NOMO-1 treated with DMSO at 0.1 percent for 48 hours (cell line): ENCODE measurements at regions not wholly inside any gene's neighbourhood (a gene's known extent, or its start where the extent isn't known, plus 50 kb on each side); places are given as distances from the start of the nearest gene placed in this dataset.
A peak's percentile ranks its signal among the peaks of the same experiment; 100 is the strongest.
"Not testable (repeated sequence)": the region's sequence is repeated elsewhere in the genome, so short reads cannot be mapped to it uniquely, and the experiment has no call there.

ENCODE experiments used
- DNase-seq: peaks from one replicate; lab custom pipeline; 2025; ENCODE audit not compliant: unreplicated experiment; lab: John Stamatoyannopoulos, UW

GRCh38 chr21:28216976-28217523 is 775.6 kb downstream of the LTN1 start:
- DNase-seq: no peak

- no peak for DNase-seq
Measured at GRCh38 chr21:28215214-28215954, 777.3 kb downstream of the LTN1 start.

GRCh38 chr21:28214786-28215185 is 777.9 kb downstream of the LTN1 start:
- DNase-seq: no peak

GRCh38 chr21:28213261-28213660 is 779.4 kb downstream of the LTN1 start:
- no peak for DNase-seq

GRCh38 chr21:28212061-28212460 is 780.6 kb downstream of the LTN1 start:
- DNase-seq: no peak

- DNase-seq: peak; percentile 20
Measured at GRCh38 chr21:28207436-28208173, 785.1 kb downstream of the LTN1 start.

GRCh38 chr21:28200726-28201125 is 792.0 kb downstream of the LTN1 start:
- no peak for DNase-seq

- DNase-seq: no peak
Measured at GRCh38 chr21:28196981-28197380, 795.7 kb downstream of the LTN1 start.

- DNase-seq: no peak
Measured at GRCh38 chr21:28193189-28193588, 799.5 kb downstream of the LTN1 start.

GRCh38 chr21:28186604-28187003 is 806.1 kb downstream of the LTN1 start:
- no peak for DNase-seq

- DNase-seq: no peak
Measured at GRCh38 chr21:28181730-28182129, 810.9 kb downstream of the LTN1 start.

GRCh38 chr21:28179136-28179535 is 813.5 kb downstream of the LTN1 start:
- DNase-seq: no peak

- no peak for DNase-seq
Measured at GRCh38 chr21:28177124-28177523, 815.6 kb downstream of the LTN1 start.

- no peak for DNase-seq
Measured at GRCh38 chr21:28174701-28175100, 818.0 kb downstream of the LTN1 start.

GRCh38 chr21:28174006-28174405 is 818.7 kb downstream of the LTN1 start:
- no peak for DNase-seq

- DNase-seq: no peak
Measured at GRCh38 chr21:28172376-28172775, 820.3 kb downstream of the LTN1 start.

GRCh38 chr21:28167366-28167765 is 825.3 kb downstream of the LTN1 start:
- no peak for DNase-seq

- DNase-seq: peak; percentile 27
Measured at GRCh38 chr21:28164519-28164918, 828.2 kb downstream of the LTN1 start.

GRCh38 chr21:28162052-28162451 is 830.6 kb downstream of the LTN1 start:
- DNase-seq: not testable (repeated sequence)

GRCh38 chr21:28160378-28160777 is 832.3 kb downstream of the LTN1 start:
- no peak for DNase-seq

- DNase-seq: no peak
Measured at GRCh38 chr21:28159396-28159795, 833.3 kb downstream of the LTN1 start.

GRCh38 chr21:28156590-28156989 is 836.1 kb downstream of the LTN1 start:
- DNase-seq: no peak
